ENCODE measurements at regions not wholly inside any gene's neighbourhood (a gene's known extent, or its start where the extent isn't known, plus 50 kb on each side); places are given as distances from the start of the nearest gene placed in this dataset.

- TF ChIP-seq EZH2 (IDR thresholded peaks at IDR 0.05; ENCODE audit: borderline replicate concordance, low read depth, low read length, severe bottlenecking) (no peak), CTCF (IDR thresholded peaks at IDR 0.05; ENCODE audit: extremely low read depth in 1 of 2, insufficient read depth in 1 of 2, low read depth in 1 of 2, low read length in 2 of 2) (no peak), GATA2 (IDR thresholded peaks at IDR 0.05; ENCODE audit: insufficient read depth, insufficient read length, low read depth, low read length) (no peak), POLR2AphosphoS5 (IDR thresholded peaks at IDR 0.05; ENCODE audit: insufficient read depth, low read depth, low read length) (no peak), MYC (IDR thresholded peaks at IDR 0.05; ENCODE audit: low read depth, low read length) (no peak)
- TF ChIP-seq, protein P1, sequence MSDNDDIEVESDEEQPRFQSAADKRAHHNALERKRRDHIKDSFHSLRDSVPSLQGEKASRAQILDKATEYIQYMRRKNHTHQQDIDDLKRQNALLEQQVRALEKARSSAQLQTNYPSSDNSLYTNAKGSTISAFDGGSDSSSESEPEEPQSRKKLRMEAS (IDR thresholded peaks at IDR 0.05; ENCODE audit: insufficient read depth, insufficient read length): no peak
These were observed 349.9 kb downstream of the PDHA2 start for GRCh38 chr4:96189761-96190160.
